HG03064 (cell line): ENCODE measurements at regions not wholly inside any gene's neighbourhood (a gene's known extent, or its start where the extent isn't known, plus 50 kb on each side); places are given as distances from the start of the nearest gene placed in this dataset.

Experiments
- ATAC-seq: cut with Tn5 transposase; IDR thresholded peaks from one replicate; pipeline ENCODE4 v1.9.1; 2021; ENCODE audit warnings: low read depth; ENCODE audit not compliant: unreplicated experiment

- ATAC-seq: no peak
Observed at GRCh38 chr20:23156170-23156841, 70.2 kb upstream of the CD93 start.

DNA sequence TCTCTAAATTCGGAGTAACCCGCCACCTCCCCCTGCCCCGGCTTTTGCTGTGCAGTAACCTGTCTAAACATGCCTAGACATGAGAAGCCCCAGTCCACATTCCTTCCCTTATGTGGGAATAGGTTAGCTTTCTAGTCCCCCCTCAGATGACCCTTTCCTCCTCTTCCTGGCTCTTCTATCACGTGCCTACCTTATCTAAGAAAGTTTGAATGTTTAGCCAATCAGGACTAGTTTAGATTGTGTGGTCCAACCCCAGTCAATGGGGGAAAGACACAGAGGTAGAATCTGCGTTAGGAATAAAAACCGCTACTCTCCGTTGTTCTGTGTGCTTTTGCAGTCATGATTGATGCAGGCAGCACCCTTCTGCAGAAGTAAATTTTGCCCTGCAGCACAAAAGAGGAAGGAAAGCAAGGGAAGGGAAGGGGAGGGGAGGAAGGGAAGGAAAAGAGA, 69.0 kb upstream of the CD93 start:
- ATAC-seq: no peak

DNA sequence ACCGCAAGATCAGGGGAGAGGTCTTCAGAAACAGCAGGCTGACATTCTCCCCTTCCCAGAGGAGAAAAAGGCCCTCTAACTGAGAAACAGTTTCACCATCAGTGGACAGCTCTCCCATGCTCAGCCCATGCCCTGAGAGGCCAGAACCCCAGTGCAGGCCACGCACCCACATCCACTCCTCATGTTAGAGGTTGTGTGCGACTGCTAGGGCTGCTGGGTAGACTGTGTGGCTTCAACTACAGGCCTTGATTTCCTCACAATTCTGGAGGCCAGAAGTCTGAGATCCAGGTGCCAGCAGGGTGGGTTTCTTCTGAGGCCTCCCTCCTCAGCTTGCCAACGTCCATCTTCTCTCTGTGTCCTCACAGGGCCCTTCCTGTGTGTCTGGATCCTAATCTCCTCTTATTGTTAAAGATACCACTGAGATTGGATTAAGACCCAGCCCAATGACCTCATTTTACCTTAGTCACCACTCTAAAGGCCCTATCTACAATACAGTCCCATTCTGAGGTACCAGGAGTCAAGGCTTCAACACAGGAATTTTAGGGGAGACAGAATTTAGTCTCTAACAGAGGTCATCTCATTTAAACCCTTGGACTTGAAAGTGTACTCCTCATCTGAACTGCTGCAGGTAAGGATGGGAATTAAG, 67.7 kb upstream of the CD93 start:
- ATAC-seq: no peak

DNA sequence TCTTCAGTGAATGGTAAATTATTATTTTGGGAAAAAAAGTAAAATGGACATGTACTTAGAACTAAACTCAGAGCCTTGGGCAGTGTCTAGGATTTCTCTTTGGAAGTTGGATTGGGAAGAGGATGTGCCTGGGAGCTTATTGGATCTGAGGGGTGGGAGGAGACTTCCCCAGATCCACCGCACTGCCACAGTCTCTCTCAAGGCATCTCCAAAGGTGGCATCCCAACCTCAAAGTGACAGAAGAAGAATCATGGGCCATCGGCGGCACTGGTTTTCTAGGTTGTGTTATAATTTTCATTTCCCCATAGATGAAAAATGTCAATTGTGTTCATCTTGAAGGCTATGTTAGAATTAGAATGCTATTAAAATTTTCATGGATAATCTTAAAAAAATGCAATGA, 66.8 kb upstream of the CD93 start:
- no peak for ATAC-seq

- no peak for ATAC-seq
Observed at GRCh38 chr20:23152308-23152892, 66.3 kb upstream of the CD93 start.

- no peak for ATAC-seq
Observed at GRCh38 chr20:23151885-23152284, 65.8 kb upstream of the CD93 start.

GRCh38 chr20:23151008-23151703, 65.0 kb upstream of the CD93 start:
- ATAC-seq: no peak

DNA sequence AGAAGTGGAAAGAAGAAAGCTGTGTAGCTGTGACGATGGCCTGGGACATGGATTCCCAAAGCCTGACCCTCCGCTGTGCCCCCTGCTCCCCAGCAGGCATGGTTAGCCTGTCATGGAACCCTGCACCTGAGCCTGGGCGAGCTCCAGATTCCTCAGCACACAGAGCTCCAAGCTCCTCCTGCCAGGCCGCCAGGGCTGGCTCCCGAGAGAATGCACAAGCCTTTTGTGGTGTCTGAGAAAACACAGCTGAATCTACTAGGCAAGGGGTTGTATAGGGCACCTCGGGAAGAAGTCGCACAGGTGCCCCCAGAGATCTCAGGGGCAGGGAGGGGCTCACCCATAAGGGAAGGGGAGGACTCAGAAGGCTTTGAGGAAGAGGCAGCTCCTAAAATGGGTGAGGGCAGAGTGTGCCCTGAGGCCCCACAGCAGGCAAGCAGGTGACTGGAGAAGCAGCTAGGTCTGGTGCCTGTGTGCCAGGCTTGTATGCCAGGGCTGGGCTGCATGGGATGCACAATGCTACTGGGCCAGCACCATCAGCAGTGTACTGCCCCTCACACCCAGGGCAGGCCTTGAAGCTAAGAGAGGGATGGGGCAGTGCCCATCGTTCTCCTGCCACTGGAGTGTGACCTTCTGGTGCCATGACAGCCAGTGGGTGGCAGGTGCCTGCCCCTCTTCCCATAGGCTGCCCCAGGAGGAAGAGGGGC, 64.3 kb upstream of the CD93 start:
- ATAC-seq: no peak

GRCh38 chr20:23149623-23150279, 63.6 kb upstream of the CD93 start:
- ATAC-seq: no peak

DNA sequence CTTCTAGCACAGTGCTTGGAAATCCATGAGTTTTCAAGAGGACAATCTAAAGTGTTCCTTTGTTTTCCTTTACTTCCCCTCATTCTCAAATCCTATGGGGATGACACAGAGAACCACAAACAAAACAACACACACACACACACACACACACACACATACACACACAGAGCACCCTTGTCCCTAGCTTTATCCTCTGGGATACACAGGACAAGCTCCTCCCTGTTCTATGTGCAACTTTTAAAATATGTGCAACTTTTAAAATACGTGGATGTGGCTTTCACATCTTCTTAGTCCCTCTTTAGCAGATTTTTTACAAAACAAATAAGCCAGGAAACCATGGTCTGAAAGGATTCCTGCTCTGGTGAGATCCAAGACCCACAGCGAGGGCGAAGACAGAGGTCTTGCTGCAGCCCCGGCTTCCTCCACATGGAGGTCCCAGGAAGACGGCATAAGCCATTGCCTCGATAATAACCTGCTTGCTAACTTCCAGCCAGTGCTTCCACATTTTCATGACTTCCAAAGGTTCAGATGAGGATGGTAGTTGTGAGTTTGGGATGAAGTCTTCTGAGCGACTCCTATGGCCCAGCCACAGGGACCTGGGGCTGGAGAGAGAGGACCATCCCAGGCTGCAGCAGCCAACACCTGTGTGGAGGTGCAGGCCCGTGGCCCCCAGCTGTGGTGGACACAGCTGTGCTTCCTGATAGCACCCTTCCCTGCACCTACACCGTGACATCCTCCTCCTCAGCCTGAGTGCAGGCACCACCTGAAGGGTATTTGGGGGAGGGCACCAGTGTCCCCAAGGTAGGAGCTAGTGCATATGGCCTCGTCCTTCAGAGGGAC, 62.8 kb upstream of the CD93 start:
- ATAC-seq: no peak

GRCh38 chr20:23147964-23148730, 62.0 kb upstream of the CD93 start:
- ATAC-seq: no peak

DNA sequence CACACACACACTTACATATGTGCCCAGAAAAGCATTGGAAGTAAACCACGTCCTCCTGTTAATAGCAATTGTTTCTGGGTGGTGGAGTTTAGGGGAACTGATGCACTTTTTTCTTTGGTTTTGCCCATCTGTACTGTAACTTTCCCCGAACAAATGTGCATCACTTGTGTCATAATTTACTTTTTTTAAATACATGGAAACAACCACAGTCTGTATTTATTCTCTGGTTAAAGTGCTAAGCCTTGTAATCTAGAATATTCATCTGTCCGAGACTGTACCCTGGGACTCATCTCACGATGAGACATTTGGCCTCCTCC, 61.5 kb upstream of the CD93 start:
- ATAC-seq: no peak

GRCh38 chr20:23146857-23147637, 60.9 kb upstream of the CD93 start:
- no peak for ATAC-seq

GRCh38 chr20:23146181-23146580, 60.1 kb upstream of the CD93 start:
- ATAC-seq: no peak

DNA sequence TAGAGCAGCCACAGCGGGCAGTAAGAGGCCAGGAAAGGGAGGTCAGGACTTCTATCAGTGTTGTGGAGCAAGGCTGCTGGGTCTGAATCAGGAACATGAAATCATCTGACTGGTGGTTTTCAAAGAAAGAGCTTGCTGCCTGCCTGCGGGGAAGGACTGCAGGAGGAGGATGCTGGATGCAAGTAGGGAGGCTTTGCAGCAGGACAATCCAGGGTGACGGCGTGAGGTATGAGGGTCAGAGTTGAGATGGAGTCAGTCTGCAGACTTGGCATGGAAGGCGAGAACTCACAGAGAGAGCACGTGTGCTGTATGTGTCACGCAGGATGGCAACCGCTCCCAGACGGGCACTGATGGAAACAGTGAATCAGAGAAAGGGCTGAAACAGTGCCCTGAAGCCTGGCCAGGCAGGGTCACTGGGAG, 59.2 kb upstream of the CD93 start:
- ATAC-seq: no peak

- no peak for ATAC-seq
Observed at GRCh38 chr20:23144856-23145255, 58.7 kb upstream of the CD93 start.

- ATAC-seq: no peak
Observed at GRCh38 chr20:23143986-23144690, 58.0 kb upstream of the CD93 start.

GRCh38 chr20:23143098-23143497, 57.0 kb upstream of the CD93 start:
- ATAC-seq: no peak
